ENCODE measurements at regions not wholly inside any gene's neighbourhood (a gene's known extent, or its start where the extent isn't known, plus 50 kb on each side); places are given as distances from the start of the nearest gene placed in this dataset.

GRCh38 chr13:99834246-99834645 lies 137.3 kb downstream of the ZIC5 start:
- peaks cover 0 to 7% (median 2%) of the 10 kb centered on the region in 3 experiments; a peak in 3 of 7 replicates for H3K36me3 Mint-ChIP-seq (ENCODE audit: insufficient read depth in 1 of 3, low read depth in 3 of 3)
- H3K4me3 Mint-ChIP-seq = no peak overlapping the region
- no peak overlapping the region for H3K4me2 ChIP-seq (ENCODE audit: insufficient read depth, insufficient read length, low read length)
- no peaks in the 10 kb centered on the region for H3K79me1 ChIP-seq (ENCODE audit: insufficient read depth, low read depth, low read length, poor library complexity, severe bottlenecking)
- H3K27ac ChIP-seq (ENCODE audit: insufficient read length, low read depth, low read length) = no peak overlapping the region
- H3K9me3 ChIP-seq (ENCODE audit: control insufficient read depth, low read depth, low read length) = no peaks in the 10 kb centered on the region
- no peak overlapping the region for H4K5ac ChIP-seq (ENCODE audit: insufficient read length, low read depth, low read length)
- H2BK12ac ChIP-seq (ENCODE audit: insufficient read length, low read depth, low read length) = no peak overlapping the region
- H3K14ac ChIP-seq (ENCODE audit: insufficient read depth, low read length) = no peak overlapping the region
- H2BK120ac ChIP-seq (ENCODE audit: low read depth, low read length, poor library complexity, severe bottlenecking) = no peak overlapping the region
- no peak overlapping the region for H3K4ac ChIP-seq (ENCODE audit: low read depth, low read length)
- H3K23ac ChIP-seq (ENCODE audit: insufficient read length, low read depth, low read length) = no peak overlapping the region
- no peak overlapping the region for H4K91ac ChIP-seq (ENCODE audit: insufficient read length, low read depth, low read length)
- no peak overlapping the region for H3K18ac ChIP-seq (ENCODE audit: insufficient read length, low read depth, low read length)
- H2BK5ac ChIP-seq (ENCODE audit: insufficient read length, low read length) = no peak overlapping the region
- no peak overlapping the region for H3T11ph ChIP-seq (ENCODE audit: low read length)
- no peak overlapping the region for H2BK15ac ChIP-seq (ENCODE audit: low read depth, low read length)
- no peak overlapping the region for H2BK20ac ChIP-seq (ENCODE audit: low read depth, low read length, poor library complexity, severe bottlenecking)
- no peak overlapping the region for H2AFZ ChIP-seq (ENCODE audit: low read length)
- H4K20me1 ChIP-seq (ENCODE audit: control insufficient read depth, insufficient read depth, insufficient read length) = no peaks in the 10 kb centered on the region
- no peak overlapping the region for H2AK5ac ChIP-seq (ENCODE audit: insufficient read length, low read length)
- H3K27me3 ChIP-seq (ENCODE audit: insufficient read depth, low read length) = no peaks in the 10 kb centered on the region
- no peak overlapping the region for H4K8ac ChIP-seq (replicated peaks; ENCODE audit: insufficient read length, low read depth, low read length)
- H3K9ac ChIP-seq (ENCODE audit: extremely low read depth, insufficient read length, low read length) = no peak overlapping the region
- no peak for TF ChIP-seq CTCF (conservative IDR thresholded peaks at IDR 0.05)
- no peaks in the 10 kb centered on the region for H3K9me3 Mint-ChIP-seq
- no peaks in the 10 kb centered on the region for H3K27me3 Mint-ChIP-seq (ENCODE audit: low read depth)
- no CpG with 5 or more reads among the region's 3 CpGs for WGBS (ENCODE audit: extremely low coverage, insufficient read length, low lambda C conversion rate)
- H3K4me1 Mint-ChIP-seq = peaks cover 29 to 30% of the 10 kb centered on the region in 2 experiments
- H3K27ac Mint-ChIP-seq = peak overlapping the region in 1 of 3 experiments; percentile 71; a peak in 1 of 7 replicates
- H3K4me1 ChIP-seq (ENCODE audit: insufficient read depth, low read length) = no peaks in the 10 kb centered on the region
- no peak for DNase-seq
- H3K79me2 ChIP-seq (ENCODE audit: insufficient read depth, low read length) = no peaks in the 10 kb centered on the region
- H3K23me2 ChIP-seq (ENCODE audit: insufficient read length, low read depth, low read length, poor library complexity, severe bottlenecking) = no peaks in the 10 kb centered on the region
- H3K56ac ChIP-seq (ENCODE audit: insufficient read length, low read depth, low read length) = no peak overlapping the region

All from H9 (cell line).